GM23338 (cell line): ENCODE measurements at regions not wholly inside any gene's neighbourhood (a gene's known extent, or its start where the extent isn't known, plus 50 kb on each side); places are given as distances from the start of the nearest gene placed in this dataset.

ENCODE experiments used
- ATAC-seq: fragments of 200-7000 bp; cut with Tn5 transposase; 3 replicates; pipeline ENCODE4 v1.9.1; 2020
- DNase-seq: peaks from one replicate; pipeline ENCODE4 v3.0.0-alpha.2; 2015; ENCODE audit warnings: low spot score
- H2AFZ ChIP-seq: fragments of 200-600 bp; sonication (generic); 2 replicates; pipeline ENCODE4 v1.8.0; 2016; ENCODE audit warnings: antibody characterized with exemption, mild to moderate bottlenecking, moderate library complexity
- H3F3A ChIP-seq: fragments of 200-600 bp; sonication (generic); replicated peaks from 2 replicates; pipeline ENCODE4 v1.8.0; 2017; ENCODE audit warnings: antibody characterized with exemption, mixed run types, low read depth
- H3K27ac ChIP-seq: fragments of 200-600 bp; sonication (generic); 2 replicates; pipeline ENCODE4 v1.6.1; 2016; ENCODE audit warnings: low read depth
- H3K27me3 ChIP-seq: fragments of 200-600 bp; sonication (generic); 2 replicates; pipeline ENCODE4 v1.8.0; 2016; ENCODE audit warnings: mild to moderate bottlenecking, mixed run types, moderate library complexity; ENCODE audit not compliant: insufficient read depth
- H3K36me3 ChIP-seq: fragments of 200-600 bp; sonication (generic); 2 replicates; pipeline ENCODE4 v1.8.0; 2016; ENCODE audit warnings: mild to moderate bottlenecking; ENCODE audit not compliant: insufficient read depth
- H3K4me1 ChIP-seq: fragments of 200-600 bp; sonication (generic); 2 replicates; pipeline ENCODE4 v1.8.0; 2016; ENCODE audit warnings: mild to moderate bottlenecking, moderate library complexity; ENCODE audit not compliant: insufficient read depth
- H3K4me2 ChIP-seq: fragments of 200-600 bp; sonication (generic); 2 replicates; pipeline ENCODE4 v1.7.1; 2017; ENCODE audit warnings: mixed run types
- H3K4me3 ChIP-seq: fragments of 200-600 bp; sonication (generic); 2 replicates; pipeline ENCODE4 v1.6.1; 2016; ENCODE audit warnings: mixed run types
- H3K79me2 ChIP-seq: fragments of 200-600 bp; sonication (generic); replicated peaks from 2 replicates; pipeline ENCODE4 v1.8.0; 2017; ENCODE audit warnings: mild to moderate bottlenecking; ENCODE audit not compliant: insufficient read depth
- H3K9me2 ChIP-seq: fragments of 200-600 bp; sonication (generic); 2 replicates; pipeline ENCODE4 v1.8.0; 2017; ENCODE audit not compliant: insufficient read depth
- H4K20me1 ChIP-seq: fragments of 200-600 bp; sonication (generic); replicated peaks from 2 replicates; pipeline ENCODE4 v1.8.0; 2017; ENCODE audit warnings: mild to moderate bottlenecking; ENCODE audit not compliant: insufficient read depth
- H3K27ac Mint-ChIP-seq: 2 replicates; pipeline ENCODE4 v1.8.0; 2020; ENCODE audit warnings: inconsistent platforms, mild to moderate bottlenecking, moderate library complexity, mixed read lengths
- H3K27me3 Mint-ChIP-seq: 3 replicates; pipeline ENCODE4 v1.8.0; 2022; ENCODE audit warnings: low read depth, mild to moderate bottlenecking, moderate library complexity, mixed read lengths, inconsistent platforms; ENCODE audit not compliant: insufficient read depth, poor library complexity
- H3K36me3 Mint-ChIP-seq: 3 replicates; pipeline ENCODE4 v1.8.0; 2021; ENCODE audit warnings: low read depth, mild to moderate bottlenecking, inconsistent platforms, moderate library complexity, mixed read lengths
- H3K4me1 Mint-ChIP-seq: 3 replicates; pipeline ENCODE4 v1.8.0; 2020; ENCODE audit warnings: mild to moderate bottlenecking, inconsistent platforms, mixed read lengths
- H3K4me3 Mint-ChIP-seq: 3 replicates; pipeline ENCODE4 v1.8.0; 2021; ENCODE audit warnings: moderate library complexity, mild to moderate bottlenecking, inconsistent platforms, mixed read lengths
- H3K9me3 Mint-ChIP-seq: 3 replicates; pipeline ENCODE4 v1.8.0; 2020; ENCODE audit warnings: moderate library complexity, mild to moderate bottlenecking, inconsistent platforms, mixed read lengths
- CREB1 ChIP-seq: fragments of 250-450 bp; sonication (Bioruptor Pico); IDR thresholded peaks from 2 replicates; pipeline ENCODE4 v1.5.0; 2020; ENCODE audit warnings: low read depth, mild to moderate bottlenecking, moderate library complexity
- CTCF ChIP-seq, 2 experiments: fragments of 200-600 bp in 1 of 2; sonication (generic) in 1 of 2; conservative IDR thresholded peaks; 2 replicates each; pipeline versions ENCODE4 v1.5.1 to v1.6.1; 2016 to 2017; ENCODE audit warnings: antibody characterized with exemption in 2 of 2, low read depth in 2 of 2, mild to moderate bottlenecking in 2 of 2, moderate library complexity in 1 of 2
- ETS1 ChIP-seq: IDR thresholded peaks from 2 replicates; pipeline ENCODE4 v1.6.1; 2016; ENCODE audit warnings: antibody characterized with exemption
- EZH2 ChIP-seq: fragments of 200-600 bp; sonication (generic); IDR thresholded peaks from one replicate; pipeline ENCODE4 v1.8.0; 2017; ENCODE audit warnings: antibody characterized with exemption, mild to moderate bottlenecking, low read depth; ENCODE audit not compliant: unreplicated experiment
- EZH2phosphoT487 ChIP-seq: fragments of 200-600 bp; sonication (generic); IDR thresholded peaks from one replicate; pipeline ENCODE4 v1.8.1; 2018; ENCODE audit warnings: antibody characterized with exemption; ENCODE audit not compliant: unreplicated experiment
- JUNB ChIP-seq: IDR thresholded peaks from one replicate; pipeline ENCODE4 v1.6.1; 2016; ENCODE audit warnings: antibody characterized with exemption; ENCODE audit not compliant: unreplicated experiment
- NANOG ChIP-seq: IDR thresholded peaks from 2 replicates; pipeline ENCODE4 v1.6.1; 2016; ENCODE audit warnings: antibody characterized with exemption, borderline replicate concordance
- POLR2AphosphoS5 ChIP-seq: IDR thresholded peaks from 2 replicates; pipeline ENCODE4 v1.6.1; 2016; ENCODE audit warnings: antibody characterized with exemption, low read depth
- STAT1 ChIP-seq: IDR thresholded peaks from one replicate; pipeline ENCODE4 v1.6.1; 2016; ENCODE audit warnings: antibody characterized with exemption; ENCODE audit not compliant: unreplicated experiment
- ZNF114 ChIP-seq: fragments of 250-450 bp; sonication (Bioruptor Pico); IDR thresholded peaks from 2 replicates; pipeline ENCODE4 v1.5.0; 2020; ENCODE audit warnings: mild to moderate bottlenecking, moderate library complexity
- ZNF331 ChIP-seq: fragments of 250-450 bp; sonication (Bioruptor Pico); IDR thresholded peaks from 2 replicates; pipeline ENCODE4 v1.5.0; 2020; ENCODE audit warnings: low read depth, mild to moderate bottlenecking, moderate library complexity
- TF ChIP-seq, protein P1 (sequence below): IDR thresholded peaks from one replicate; pipeline ENCODE4 v1.6.1; 2018; ENCODE audit warnings: antibody characterized with exemption; ENCODE audit not compliant: unreplicated experiment

- TF ChIP-seq CTCF (conservative IDR thresholded peaks at IDR 0.05; ENCODE audit: low read depth in 2 of 2): no peak
- no peak for TF ChIP-seq STAT1
- TF ChIP-seq, protein P1, sequence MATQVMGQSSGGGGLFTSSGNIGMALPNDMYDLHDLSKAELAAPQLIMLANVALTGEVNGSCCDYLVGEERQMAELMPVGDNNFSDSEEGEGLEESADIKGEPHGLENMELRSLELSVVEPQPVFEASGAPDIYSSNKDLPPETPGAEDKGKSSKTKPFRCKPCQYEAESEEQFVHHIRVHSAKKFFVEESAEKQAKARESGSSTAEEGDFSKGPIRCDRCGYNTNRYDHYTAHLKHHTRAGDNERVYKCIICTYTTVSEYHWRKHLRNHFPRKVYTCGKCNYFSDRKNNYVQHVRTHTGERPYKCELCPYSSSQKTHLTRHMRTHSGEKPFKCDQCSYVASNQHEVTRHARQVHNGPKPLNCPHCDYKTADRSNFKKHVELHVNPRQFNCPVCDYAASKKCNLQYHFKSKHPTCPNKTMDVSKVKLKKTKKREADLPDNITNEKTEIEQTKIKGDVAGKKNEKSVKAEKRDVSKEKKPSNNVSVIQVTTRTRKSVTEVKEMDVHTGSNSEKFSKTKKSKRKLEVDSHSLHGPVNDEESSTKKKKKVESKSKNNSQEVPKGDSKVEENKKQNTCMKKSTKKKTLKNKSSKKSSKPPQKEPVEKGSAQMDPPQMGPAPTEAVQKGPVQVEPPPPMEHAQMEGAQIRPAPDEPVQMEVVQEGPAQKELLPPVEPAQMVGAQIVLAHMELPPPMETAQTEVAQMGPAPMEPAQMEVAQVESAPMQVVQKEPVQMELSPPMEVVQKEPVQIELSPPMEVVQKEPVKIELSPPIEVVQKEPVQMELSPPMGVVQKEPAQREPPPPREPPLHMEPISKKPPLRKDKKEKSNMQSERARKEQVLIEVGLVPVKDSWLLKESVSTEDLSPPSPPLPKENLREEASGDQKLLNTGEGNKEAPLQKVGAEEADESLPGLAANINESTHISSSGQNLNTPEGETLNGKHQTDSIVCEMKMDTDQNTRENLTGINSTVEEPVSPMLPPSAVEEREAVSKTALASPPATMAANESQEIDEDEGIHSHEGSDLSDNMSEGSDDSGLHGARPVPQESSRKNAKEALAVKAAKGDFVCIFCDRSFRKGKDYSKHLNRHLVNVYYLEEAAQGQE: no peak
Observed at GRCh38 chr11:112580864-112581263, 320.2 kb upstream of the PLET1 start (continued).

- H3K36me3 ChIP-seq: no peaks in the 10 kb centered on the region
- no peaks in the 10 kb centered on the region for H3F3A ChIP-seq
- H3K4me2 ChIP-seq: no peak overlapping the region
- Mint-ChIP-seq H3K4me3 (no peak overlapping the region), H3K36me3 (no peaks in the 10 kb centered on the region), H3K4me1 (peaks cover 7% of the 10 kb centered on the region), H3K27me3 (no peaks in the 10 kb centered on the region), H3K27ac (no peak overlapping the region), H3K9me3 (no peaks in the 10 kb centered on the region)
- H3K4me3 ChIP-seq: no peak overlapping the region
- no peaks in the 10 kb centered on the region for H3K9me2 ChIP-seq
- DNase-seq: no peak
- H3K79me2 ChIP-seq: no peaks in the 10 kb centered on the region
- no peak overlapping the region for H2AFZ ChIP-seq
- H4K20me1 ChIP-seq: no peaks in the 10 kb centered on the region
- no peak for ATAC-seq
- no peak overlapping the region for H3K27ac ChIP-seq
- H3K27me3 ChIP-seq: no peaks in the 10 kb centered on the region
- no peaks in the 10 kb centered on the region for H3K4me1 ChIP-seq
- TF ChIP-seq CREB1 (no peak), JUNB (no peak), EZH2phosphoT487 (no peak), CTCF (conservative IDR thresholded peaks at IDR 0.05; ENCODE audit: low read depth in 2 of 2) (no peak), POLR2AphosphoS5 (no peak), STAT1 (no peak), ZNF331 (CRISPR knock-in tag) (no peak), ETS1 (no peak), EZH2 (no peak), ZNF114 (CRISPR knock-in tag) (no peak), NANOG (no peak)
Observed at GRCh38 chr11:112581747-112582146, 321.1 kb upstream of the PLET1 start.
